ENCODE measurements at regions not wholly inside any gene's neighbourhood (a gene's known extent, or its start where the extent isn't known, plus 50 kb on each side); places are given as distances from the start of the nearest gene placed in this dataset.

DNA sequence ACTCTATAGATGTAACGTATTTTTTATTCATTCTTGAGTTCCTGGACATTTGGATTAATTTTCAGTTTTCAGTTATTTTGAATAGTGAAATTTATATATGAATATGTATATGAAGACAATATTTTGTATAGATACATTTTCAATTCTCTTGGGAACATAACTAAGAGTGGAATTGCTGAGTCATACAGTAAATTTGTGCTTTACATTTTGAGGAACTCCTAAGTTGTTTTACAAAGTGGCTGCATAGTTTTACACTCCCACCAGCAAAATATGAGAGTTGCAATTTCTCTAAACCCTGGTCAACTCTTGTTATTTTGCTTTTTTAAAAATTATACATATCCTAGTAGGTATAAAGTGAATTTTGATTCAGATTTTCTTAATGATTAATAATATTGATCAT is 1838.6 kb upstream of the SEL1L start:
- FAIRE-seq, result no peak

DNA sequence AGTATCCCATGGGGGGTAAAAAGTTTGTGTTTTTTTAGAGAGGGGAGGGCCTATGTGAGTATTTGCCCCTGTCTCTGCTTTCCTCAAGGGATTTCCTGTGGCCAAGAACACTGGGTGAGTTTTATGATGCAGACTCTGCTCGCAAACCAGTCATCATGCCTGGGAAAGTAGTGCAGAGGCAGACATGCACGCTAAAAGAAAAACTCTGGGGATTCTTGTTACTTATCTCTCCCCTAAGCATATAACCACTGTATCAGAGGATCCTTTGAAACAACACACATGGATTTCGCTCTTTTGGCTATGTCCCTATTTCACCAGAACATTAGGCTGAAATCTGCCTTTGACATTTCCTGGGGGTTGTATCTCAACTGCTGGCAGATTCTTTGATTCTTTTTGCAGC is 1845.8 kb upstream of the SEL1L start:
- FAIRE-seq, result no peak

DNA sequence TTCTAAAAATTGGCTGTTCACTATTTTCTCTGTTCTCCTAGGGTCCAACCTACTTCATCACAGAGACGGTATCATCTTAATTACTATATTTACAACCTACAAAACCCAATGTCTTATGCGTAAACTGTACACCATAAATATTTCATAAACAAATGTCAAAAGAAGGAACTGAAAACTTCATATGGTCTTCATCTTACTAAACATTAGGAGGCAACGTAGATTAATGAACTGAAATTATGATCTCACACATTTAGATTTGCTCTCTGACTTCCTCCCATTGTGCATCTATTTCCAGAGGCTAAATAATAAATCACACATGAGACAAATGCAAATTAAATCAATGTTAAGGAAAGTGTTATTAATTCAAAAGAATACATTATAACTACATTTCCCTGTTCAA is 1850.6 kb upstream of the SEL1L start:
- FAIRE-seq, result no peak

DNA sequence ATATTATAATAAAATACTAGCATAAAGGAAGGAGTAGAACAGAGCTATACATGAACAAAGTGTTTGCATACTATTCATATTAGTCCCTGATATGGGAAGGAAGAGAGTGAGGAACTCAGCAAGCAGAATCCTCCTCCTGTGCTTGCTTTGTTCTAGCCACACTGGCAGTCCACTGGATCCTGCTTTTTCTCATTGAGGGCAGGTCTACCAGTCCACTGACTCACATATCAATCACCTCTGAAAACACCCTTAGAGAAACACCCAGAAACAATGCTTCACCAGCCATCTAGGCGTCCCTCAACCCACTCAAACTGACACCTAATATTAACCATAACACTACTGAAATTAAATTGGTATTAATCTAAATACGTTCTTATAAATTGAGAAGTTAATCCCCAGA is 1861.7 kb upstream of the SEL1L start:
- no peak for FAIRE-seq

DNA sequence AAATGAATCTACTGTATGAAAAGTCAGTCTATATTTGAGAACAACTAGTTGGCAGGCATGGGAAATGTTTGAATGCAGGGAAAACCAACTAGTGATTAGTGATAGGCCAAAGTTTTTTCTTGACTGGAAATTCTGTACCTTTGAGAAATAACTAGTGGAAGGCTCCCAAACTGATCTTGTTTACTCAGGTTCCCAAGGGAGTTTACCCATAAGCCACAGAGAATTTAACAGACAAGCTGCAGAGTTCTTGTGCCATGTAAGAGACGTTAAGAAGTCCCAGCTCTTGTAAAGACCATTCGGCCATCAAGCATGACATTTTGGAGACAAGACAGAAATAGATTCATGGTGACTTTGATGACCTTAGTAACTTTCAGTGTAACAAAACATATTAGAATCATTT is 1882.8 kb upstream of the SEL1L start:
- no peak for FAIRE-seq

DNA sequence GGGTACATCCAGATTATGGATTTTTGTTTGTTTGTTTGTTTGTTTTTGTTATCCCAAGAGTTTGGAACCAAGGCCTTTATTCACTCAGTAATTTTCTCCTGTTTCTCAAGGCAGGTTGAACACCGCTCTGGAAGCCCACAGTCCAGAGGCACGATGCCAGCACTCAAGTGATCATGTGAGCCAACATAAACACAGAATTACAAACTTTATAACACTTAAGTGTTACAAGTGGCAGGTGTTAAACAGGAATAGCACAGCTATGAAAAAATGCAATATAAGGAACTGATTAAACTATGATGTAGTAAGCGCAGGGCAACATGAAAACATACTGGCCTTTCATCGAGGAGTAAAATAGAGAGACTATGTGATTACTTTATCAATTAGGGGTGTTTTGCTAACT is 1885.8 kb upstream of the SEL1L start:
- no peak for FAIRE-seq

DNA sequence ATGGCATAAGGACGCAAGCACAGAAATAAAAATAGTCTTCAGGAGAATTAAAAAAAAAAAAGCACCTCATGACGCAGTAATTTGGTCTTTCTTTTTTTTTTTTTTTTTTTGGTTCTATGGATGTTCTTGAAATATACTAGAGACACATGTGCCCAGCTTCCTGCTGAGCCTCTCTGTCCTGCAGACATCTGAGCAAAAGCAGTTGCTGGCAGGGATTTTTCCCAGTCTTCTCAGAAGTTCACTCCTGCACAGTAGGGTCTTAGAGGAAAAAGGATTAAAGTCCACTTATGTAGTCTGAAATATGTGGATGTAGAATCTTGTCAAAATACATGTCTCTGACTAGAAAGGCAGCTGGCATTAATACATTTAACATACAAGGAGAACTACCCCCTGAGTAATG is 1888.1 kb upstream of the SEL1L start:
- no peak for FAIRE-seq

DNA sequence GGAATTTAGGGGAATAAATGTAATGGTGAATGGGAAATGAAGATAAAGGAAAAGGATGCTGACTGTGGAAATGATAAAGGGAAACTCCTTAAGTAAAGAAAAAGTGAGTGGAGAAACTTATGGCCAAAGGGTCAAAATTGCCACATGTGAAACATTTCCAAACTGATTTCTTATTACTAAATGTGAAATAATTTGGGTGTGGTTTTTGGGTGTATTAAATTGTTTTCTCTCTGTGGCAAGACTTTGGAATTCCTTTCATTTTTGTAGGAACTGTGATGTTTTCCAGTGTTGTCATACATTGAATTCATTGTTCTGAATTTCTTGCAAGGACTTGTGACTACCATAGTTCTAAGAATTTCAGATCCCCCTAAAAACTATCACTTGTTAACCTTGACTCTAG is 1891.5 kb upstream of the SEL1L start:
- no peak for FAIRE-seq

DNA sequence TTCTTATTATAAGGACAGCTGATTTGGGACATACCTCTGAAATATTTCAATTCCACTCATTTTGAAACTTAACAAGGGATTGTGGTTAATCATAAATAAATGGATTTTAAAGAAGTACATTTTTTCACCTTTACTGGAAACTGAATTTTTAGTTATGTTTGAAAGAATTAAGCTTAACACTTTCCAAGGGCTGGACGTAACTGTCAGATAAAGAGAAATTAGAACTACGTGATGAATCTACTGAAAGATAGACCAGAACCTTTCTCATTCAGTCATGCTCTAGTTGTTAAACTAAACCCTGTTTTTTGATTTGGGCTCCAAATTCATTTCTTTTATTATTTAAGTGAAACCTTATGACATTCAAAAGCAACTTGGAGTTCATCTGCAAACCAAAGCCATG is 1892.1 kb upstream of the SEL1L start:
- FAIRE-seq, result no peak

DNA sequence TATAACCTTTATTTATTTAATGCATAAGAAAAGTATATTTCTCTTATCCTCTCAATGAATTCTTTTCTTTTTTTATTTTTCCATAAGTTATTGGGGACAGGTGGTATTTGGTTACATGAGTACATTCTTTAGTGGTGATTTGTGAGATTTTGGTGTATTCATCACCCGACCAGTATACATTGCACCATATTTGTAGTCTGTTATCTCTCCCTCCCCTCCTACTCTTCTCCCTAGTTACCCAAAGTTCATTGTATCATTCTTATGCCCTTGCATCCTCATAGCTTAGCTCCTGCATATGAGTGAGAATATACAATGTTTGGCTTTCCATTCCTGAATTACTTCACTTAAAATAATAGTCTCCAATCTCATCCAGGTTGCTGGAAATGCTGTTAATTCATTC is 1900.0 kb upstream of the SEL1L start:
- no peak for FAIRE-seq

DNA sequence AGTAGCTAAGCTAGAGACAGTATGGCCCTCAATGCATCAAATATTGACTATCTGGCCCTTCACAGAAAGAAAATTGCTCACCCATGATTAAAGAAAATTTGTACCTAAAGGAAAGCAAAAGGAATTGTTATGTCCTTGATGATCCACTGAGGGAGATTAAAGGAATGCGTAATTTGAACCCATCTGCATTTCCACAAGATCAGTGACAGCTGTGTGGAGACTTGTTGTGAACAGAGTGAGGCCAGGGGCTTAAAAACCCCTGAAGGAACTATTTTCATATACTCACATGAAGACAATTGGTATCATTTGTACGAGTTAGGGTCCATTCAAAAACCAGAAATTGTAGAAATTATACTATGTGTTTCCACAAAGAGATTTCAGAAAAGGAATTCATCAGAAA is 1908.1 kb upstream of the SEL1L start:
- no peak for FAIRE-seq

DNA sequence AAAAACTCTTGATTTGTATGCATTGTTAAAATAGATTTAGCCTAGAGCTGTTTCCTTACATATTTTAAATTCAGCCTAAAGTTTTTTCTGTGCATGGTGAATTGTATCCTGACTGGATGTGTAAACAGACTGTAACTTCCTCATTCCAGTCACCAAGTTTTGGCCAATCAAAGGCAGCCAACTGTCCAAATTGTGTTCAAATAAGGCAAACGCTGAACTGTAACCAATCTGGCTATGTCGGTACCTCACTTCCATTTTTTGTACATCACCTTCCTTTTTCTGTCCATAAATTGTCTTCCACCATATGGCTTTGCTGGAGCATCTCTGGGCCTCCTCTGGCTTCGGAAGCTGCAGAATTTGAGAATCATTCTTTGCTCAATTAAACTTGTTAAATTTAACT is 1921.9 kb upstream of the SEL1L start:
- FAIRE-seq, result no peak

DNA sequence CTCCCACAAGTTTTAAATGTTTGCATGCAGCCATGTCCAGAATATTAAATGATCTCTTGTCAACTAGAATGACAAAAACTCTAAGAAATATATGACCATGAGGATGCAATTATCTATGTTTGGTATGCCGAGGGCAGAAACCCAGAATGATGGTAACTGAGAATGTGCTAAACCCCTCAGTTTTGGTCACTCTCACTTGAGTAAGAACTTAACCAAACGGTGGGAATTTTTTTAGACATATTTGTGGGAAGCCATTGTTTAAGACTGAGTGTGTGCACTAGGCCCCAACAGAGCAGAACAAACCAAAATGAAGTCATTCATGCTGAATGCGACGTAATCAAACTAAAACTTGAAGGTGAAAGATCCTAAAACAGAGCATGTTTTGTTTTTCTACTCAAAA is 1927.9 kb upstream of the SEL1L start:
- FAIRE-seq, result no peak

DNA sequence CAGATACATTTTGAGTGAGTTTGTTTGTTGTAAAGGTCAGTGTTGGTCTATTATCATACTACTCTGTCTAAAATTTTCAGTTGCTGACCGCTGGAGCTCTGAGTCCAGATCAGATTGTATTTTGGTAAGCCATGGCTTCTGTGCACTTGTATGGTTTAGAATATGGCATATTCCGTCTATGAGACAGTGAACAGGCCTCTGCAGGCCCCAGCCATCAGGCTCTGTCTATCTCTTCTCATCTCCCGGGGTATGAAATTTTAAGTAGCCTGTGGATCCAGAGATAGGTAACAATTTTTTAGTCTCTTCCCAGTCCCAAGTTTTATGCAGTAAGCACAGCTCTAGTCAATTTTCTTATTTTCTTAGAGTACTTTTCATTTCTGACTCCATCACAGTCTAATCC is 1929.1 kb upstream of the SEL1L start:
- no peak for FAIRE-seq

DNA sequence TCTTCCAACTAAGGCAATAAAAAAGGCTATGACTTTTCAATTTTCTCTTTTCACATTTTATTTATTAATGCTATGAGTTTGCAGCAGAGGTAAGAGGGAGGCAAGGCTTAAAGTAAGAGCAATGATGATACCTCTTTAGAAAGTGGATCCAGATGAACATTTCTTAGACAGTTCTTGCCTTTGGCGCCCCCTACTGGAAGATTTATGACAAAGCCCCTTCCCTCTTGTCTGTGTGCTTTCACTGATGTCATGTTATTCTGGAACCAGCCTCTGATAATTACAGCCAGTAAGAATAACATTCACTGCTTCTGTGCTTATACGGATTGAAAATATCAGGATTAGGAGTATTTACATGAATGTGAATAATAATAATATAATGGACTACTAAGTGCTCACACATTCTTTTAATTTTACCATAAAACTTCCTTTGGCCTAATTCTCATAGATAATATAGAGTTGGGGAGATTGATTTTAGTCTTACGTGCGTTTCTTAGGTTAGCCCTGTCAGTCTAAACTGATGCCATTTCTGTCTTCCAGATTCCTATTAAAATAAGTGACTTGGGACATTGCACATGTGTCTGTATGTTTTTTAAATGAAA is 1929.9 kb upstream of the SEL1L start:
- FAIRE-seq, result peak; percentile 15

DNA sequence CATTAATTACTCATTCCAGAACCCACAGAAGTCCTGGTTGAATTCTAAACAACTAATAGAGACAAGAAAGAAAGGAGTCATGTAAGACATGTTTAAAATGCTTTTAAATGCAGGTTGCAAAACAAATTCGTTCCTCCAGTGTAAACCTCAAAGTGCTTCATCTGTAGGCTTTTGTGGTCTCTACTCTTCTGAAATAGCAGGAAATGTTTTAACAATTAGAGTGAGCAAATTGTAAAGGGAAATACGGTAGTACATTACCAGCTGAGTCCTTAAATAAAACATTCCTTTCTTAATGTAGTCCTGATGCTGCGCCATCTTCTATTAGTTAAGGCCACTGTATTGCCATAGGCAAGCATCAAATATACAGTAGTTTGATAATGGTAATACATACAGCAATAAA is 1934.2 kb upstream of the SEL1L start:
- no peak for FAIRE-seq

DNA sequence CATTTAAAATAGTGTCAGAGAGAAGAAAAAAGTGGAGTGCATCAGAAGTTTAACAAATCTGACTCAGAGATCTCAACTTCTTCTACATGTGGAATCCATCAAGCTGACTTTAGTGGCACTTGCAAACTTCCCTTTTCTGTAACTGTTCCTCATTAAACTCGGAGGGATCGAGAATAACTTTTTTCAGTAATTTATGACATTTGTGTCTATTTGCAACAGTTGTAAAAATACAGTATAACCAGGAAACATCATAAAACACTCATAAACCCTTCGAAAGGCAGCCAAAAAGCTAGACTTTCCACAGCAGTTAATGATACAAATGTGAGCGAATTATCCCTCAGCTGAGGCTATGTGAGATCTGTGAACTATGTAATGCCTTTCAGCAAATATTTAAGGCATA is 1936.8 kb upstream of the SEL1L start:
- peak; percentile 100 for FAIRE-seq

DNA sequence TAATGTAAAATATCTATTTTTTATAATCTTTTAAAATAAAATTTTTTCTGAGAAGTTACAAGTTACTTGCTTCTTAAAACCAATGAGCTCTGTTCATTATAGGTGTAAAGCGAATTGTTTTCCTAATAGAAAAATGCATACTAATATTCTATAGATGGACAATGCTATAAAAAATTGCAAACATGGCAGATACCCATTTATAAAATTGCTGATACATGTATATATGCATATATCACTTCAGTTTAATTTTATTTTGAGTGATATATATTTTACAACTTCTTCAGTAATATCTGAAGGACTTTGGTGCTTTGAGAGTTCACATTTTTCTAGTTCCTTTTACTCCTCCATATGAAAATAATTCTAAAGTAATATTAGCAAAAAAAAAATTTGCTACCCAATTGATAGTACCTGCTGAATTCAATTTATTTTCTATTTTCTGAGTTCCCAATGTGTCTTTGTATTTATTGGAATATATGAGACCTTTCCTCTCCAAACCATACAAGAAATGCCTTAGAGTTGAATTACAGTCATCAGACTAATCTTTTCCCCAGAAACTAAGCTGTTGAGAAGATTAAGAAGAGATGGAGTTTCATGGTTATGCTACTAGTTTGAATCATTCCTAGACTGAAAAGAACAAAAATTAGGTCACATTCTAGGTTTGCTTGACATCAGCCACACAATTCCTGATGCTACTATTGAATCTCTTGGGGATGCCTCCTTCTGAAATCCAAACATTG is 1937.5 kb upstream of the SEL1L start:
- peak; percentile 8 for FAIRE-seq

DNA sequence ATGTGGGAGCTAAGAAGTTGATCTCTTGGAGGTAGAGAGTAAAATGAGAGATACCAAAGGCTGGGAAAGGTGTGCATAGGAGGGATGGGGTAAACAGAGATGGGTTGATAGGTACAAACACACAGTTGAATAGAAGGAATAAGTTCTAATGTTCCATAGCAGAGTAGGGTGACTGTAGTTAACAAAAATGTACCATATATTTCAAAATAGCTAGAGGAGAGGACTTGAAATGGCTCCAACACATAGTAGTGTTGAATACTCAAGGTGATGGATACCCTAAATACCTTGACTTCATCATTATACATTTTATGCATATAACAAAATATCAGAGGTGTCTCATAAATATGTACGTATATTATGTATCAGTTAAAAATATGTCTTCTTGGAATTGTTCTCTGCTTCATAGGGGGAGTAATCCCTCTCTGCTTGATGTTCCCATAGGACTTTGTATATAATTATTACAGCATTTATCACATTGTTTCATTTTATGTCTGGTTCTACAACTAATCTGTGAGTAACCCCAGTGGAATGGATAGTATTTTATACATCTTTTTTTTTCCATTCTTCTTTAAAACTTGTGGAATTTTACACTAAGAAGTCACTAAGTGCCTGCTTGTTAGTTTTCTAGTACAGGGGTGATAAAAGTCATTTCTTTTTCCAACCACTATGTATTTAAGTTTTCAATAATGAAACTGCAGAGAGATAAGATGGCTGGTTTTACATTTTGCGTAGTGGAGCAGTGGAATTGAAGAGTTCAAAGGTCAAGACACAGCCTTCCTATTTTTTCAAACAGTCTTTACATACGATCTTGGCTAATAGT is 1940.0 kb upstream of the SEL1L start:
- no peak for FAIRE-seq

DNA sequence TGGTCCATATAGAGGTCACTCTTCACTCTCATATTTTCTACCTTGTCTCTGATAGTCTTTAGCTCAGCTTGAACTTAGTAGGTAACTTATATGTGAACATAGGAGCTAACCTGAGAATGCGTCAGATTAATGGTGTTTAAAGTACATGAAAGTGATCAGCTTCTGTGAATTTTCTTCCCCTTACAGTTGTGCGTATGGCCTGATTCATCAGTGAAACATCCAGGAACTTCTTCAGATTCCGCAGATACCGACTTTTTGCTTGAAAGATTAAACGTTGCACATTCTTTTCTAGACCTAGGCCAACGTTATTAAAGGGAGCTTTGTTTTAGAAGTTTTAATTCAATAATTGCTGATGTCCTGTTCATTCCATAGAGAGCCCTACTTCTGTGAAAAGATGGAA is 1945.1 kb upstream of the SEL1L start:
- no peak for FAIRE-seq

DNA sequence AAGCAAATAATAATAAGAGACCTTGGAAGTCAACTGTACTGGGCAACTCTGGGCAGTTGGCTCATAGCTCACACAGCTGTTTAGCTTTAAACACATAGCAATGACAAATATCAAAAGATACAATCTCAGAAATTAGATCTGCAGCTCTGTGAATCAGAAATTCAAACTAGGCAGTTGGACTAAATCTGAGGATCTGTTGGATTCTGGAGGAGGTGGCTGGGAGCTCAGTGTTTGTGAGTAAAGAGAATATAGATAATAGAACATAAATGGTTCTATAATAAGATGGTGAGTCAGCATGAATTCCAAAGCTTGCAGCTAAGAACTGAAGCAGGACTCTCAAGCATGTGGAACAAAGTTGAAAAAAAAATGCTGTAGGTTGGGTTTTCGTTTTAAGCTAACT is 1949.4 kb upstream of the SEL1L start:
- no peak for FAIRE-seq

DNA sequence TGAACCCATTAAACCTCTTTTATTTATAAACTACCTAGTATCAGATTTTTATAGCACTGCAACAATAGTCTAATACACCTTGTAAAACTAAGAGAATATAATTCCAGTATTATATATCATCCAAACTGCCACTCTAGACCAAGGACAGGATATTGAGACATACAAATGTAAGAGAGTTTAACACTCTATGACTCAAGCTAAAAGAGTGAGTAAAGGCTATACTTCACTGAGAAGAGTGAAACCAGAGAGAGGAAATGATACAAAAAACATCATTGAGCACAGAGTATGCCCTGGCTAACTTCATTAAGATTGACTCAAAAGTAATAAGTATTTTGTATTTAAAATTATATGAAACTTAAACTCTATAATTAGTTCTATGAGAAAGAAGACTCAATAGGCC is 1951.9 kb upstream of the SEL1L start:
- FAIRE-seq, result no peak

DNA sequence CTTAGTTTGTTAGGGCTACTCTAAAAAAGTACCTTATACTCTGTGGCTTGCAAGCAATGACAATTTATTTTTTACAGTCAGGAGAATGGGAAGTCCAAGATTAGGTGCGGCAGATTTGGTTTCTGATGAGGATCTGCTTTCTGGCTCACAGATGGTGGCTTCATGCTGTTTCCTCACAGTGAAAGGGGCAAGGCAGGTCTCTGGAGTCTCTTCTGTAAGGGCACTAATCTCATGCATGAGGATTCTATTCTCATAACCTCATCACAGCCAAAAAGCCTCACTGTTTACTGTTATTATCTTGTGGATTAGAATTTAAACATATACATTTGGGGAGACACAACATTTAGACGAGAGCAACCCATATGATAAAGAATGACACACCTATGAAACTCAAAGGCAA is 1957.4 kb upstream of the SEL1L start:
- no peak for FAIRE-seq

DNA sequence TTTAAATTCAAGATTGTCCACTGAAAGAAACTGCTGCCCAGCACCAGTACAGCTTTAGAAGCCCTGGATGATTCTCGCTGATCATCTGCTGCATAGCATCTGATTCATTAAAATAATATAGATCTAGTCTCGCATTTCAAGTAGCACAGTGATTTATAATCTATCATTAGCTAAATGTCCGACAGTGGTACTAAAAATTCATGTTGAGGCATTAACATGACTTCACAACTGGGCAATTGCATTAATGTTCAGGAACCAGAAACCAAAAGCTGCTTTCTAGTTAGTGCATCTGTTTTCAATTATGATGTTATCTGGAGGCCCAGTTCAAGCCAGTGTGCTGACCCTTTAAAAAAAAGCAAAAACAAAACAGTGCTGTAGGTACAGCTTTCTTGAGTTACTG is 1987.2 kb upstream of the SEL1L start:
- FAIRE-seq, result peak; percentile 60
